GM23248 (cell line): ENCODE measurements at regions not wholly inside any gene's neighbourhood (a gene's known extent, or its start where the extent isn't known, plus 50 kb on each side); places are given as distances from the start of the nearest gene placed in this dataset.

Experiments
- EZH2 ChIP-seq: fragments of 200-600 bp; sonication (generic); IDR thresholded peaks from 2 replicates; pipeline ENCODE4 v1.6.1; 2018; ENCODE audit warnings: antibody characterized with exemption, mild to moderate bottlenecking; ENCODE audit not compliant: insufficient read depth, poor library complexity, severe bottlenecking
- EZH2phosphoT487 ChIP-seq: fragments of 200-600 bp; sonication (generic); IDR thresholded peaks from 2 replicates; pipeline ENCODE4 v1.6.1; 2018; ENCODE audit warnings: antibody characterized with exemption, moderate library complexity, mild to moderate bottlenecking, low read depth; ENCODE audit not compliant: insufficient read depth

DNA sequence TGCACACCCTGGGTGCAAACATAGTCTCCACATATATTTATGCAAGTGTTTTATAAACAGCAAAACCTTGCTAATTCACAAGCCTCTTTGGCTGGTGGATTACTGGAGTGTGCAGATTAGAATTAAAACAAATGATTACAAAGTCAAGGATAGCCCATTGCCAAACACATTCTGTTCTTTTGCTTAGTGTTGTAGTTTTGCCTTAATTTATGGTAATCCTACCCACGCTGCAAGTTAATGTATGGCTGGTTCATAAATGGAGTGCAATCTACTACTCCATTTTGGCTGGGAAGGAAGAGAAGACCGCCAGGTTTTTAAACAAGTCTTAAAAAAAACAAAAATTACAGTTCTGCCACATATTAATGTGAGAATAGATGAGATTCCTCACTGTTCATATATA is 883.1 kb upstream of the KLHL29 start:
- TF ChIP-seq EZH2 (no peak), EZH2phosphoT487 (no peak)
